HFFc6 (cell line): ENCODE measurements at regions not wholly inside any gene's neighbourhood (a gene's known extent, or its start where the extent isn't known, plus 50 kb on each side); places are given as distances from the start of the nearest gene placed in this dataset.
A peak's percentile ranks its signal among the peaks of the same experiment; 100 is the strongest.

Source experiments
- DNase-seq: peaks from one replicate; pipeline ENCODE4 v3.0.0-alpha.2; 2018
- H3K27ac Mint-ChIP-seq: 2 replicates; pipeline ENCODE4 v1.8.0; 2020; ENCODE audit warnings: mild to moderate bottlenecking, mixed read lengths
- H3K27me3 Mint-ChIP-seq: 2 replicates; pipeline ENCODE4 v1.8.0; 2021; ENCODE audit warnings: mild to moderate bottlenecking, moderate library complexity, mixed read lengths; ENCODE audit not compliant: insufficient read depth
- H3K36me3 Mint-ChIP-seq: 2 replicates; pipeline ENCODE4 v1.8.0; 2021; ENCODE audit warnings: low read depth, mixed read lengths
- H3K4me1 Mint-ChIP-seq: 2 replicates; pipeline ENCODE4 v1.8.0; 2020; ENCODE audit warnings: low read depth, mixed read lengths
- H3K4me3 Mint-ChIP-seq: 2 replicates; pipeline ENCODE4 v1.8.0; 2020; ENCODE audit warnings: mild to moderate bottlenecking, moderate library complexity, mixed read lengths
- H3K9me3 Mint-ChIP-seq: 2 replicates; pipeline ENCODE4 v1.8.0; 2020; ENCODE audit warnings: mild to moderate bottlenecking, mixed read lengths
- CTCF ChIP-seq: fragments of 200-600 bp; sonication (generic); IDR thresholded peaks from 2 replicates; pipeline ENCODE4 v1.5.0; 2021; ENCODE audit warnings: antibody characterized with exemption, mild to moderate bottlenecking

GRCh38 chr2:226667736-226668135, 131.9 kb downstream of the IRS1 start:
- no peak for DNase-seq
- Mint-ChIP-seq H3K4me3 (no peak overlapping the region), H3K4me1 (peaks cover 38% of the 10 kb centered on the region), H3K27ac (no peak overlapping the region), H3K9me3 (no peaks in the 10 kb centered on the region), H3K27me3 (peaks cover 3% of the 10 kb centered on the region; the same call in 1 of the 2 replicates), H3K36me3 (peaks cover 11% of the 10 kb centered on the region; the same call in 1 of the 2 replicates)
- no peak for TF ChIP-seq CTCF

GRCh38 chr2:226665306-226665831, 134.3 kb downstream of the IRS1 start:
- H3K9me3 Mint-ChIP-seq = no peaks in the 10 kb centered on the region
- peaks cover 2% of the 10 kb centered on the region; the same call in 1 of the 2 replicates for H3K27me3 Mint-ChIP-seq
- TF ChIP-seq CTCF = no peak
- peaks cover 18% of the 10 kb centered on the region for H3K36me3 Mint-ChIP-seq
- H3K4me3 Mint-ChIP-seq = no peak overlapping the region
- no peak for DNase-seq
- H3K27ac Mint-ChIP-seq = no peak overlapping the region
- H3K4me1 Mint-ChIP-seq = peaks cover 38% of the 10 kb centered on the region

GRCh38 chr2:226664661-226665060, 135.0 kb downstream of the IRS1 start:
- Mint-ChIP-seq H3K4me1 (peaks cover 45% of the 10 kb centered on the region), H3K36me3 (peaks cover 18% of the 10 kb centered on the region), H3K27me3 (peaks cover 2% of the 10 kb centered on the region; the same call in 1 of the 2 replicates), H3K4me3 (no peak overlapping the region), H3K27ac (no peak overlapping the region), H3K9me3 (no peaks in the 10 kb centered on the region)
- no peak for DNase-seq
- no peak for TF ChIP-seq CTCF

GRCh38 chr2:226664140-226664539, 135.5 kb downstream of the IRS1 start:
- H3K9me3 Mint-ChIP-seq = no peaks in the 10 kb centered on the region
- H3K27ac Mint-ChIP-seq = no peak overlapping the region
- H3K27me3 Mint-ChIP-seq = peaks cover 2% of the 10 kb centered on the region; the same call in 1 of the 2 replicates
- H3K4me3 Mint-ChIP-seq = no peak overlapping the region
- H3K36me3 Mint-ChIP-seq = peaks cover 15% of the 10 kb centered on the region
- no peak for DNase-seq
- H3K4me1 Mint-ChIP-seq = peaks cover 46% of the 10 kb centered on the region
- no peak for TF ChIP-seq CTCF

- H3K9me3 Mint-ChIP-seq = no peaks in the 10 kb centered on the region
- H3K4me1 Mint-ChIP-seq = peaks cover 43% of the 10 kb centered on the region
- no peak for TF ChIP-seq CTCF
- H3K27ac Mint-ChIP-seq = peak overlapping the region; percentile 81
- H3K27me3 Mint-ChIP-seq = no peaks in the 10 kb centered on the region
- DNase-seq = peak; percentile 71
- peak overlapping the region; percentile 54 for H3K4me3 Mint-ChIP-seq
- peaks cover 12% of the 10 kb centered on the region for H3K36me3 Mint-ChIP-seq
These were observed 137.7 kb downstream of the IRS1 start for GRCh38 chr2:226661789-226662545.
